SU-DHL-6 (cell line): ENCODE measurements at regions not wholly inside any gene's neighbourhood (a gene's known extent, or its start where the extent isn't known, plus 50 kb on each side); places are given as distances from the start of the nearest gene placed in this dataset.

ENCODE experiments used
- H2AFZ ChIP-seq: fragments of 200-600 bp; sonication (generic); 2 replicates; pipeline ENCODE4 v1.6.1; 2014; ENCODE audit warnings: low read depth, mild to moderate bottlenecking, moderate library complexity, mixed read lengths, antibody characterized with exemption, low read length; ENCODE audit not compliant: severe bottlenecking
- H3F3A ChIP-seq: fragments of 200-600 bp; shearing (Covaris generic); 2 replicates; pipeline ENCODE4 v1.6.0; 2016; ENCODE audit warnings: antibody characterized with exemption, mild to moderate bottlenecking; ENCODE audit not compliant: insufficient read depth
- H3K27ac ChIP-seq: fragments of 200-600 bp; sonication (generic); 2 replicates; pipeline ENCODE4 v1.5.1; 2016; ENCODE audit warnings: low read depth, mild to moderate bottlenecking, low read length, moderate library complexity, mixed read lengths
- H3K27me3 ChIP-seq: fragments of 200-600 bp; sonication (generic), shearing (Covaris generic); 2 replicates; pipeline ENCODE4 v1.6.0; 2014; ENCODE audit warnings: mild to moderate bottlenecking, low read length
- H3K36me3 ChIP-seq: fragments of 200-600 bp; sonication (generic); 2 replicates; pipeline ENCODE4 v1.6.1; 2014; ENCODE audit warnings: mild to moderate bottlenecking, low read length, mixed read lengths
- H3K4me2 ChIP-seq: fragments of 300-600, 200-600 bp; shearing (Covaris generic), sonication (generic); 2 replicates; pipeline ENCODE4 v1.6.0; 2014; ENCODE audit warnings: low read length, low read depth, mild to moderate bottlenecking; ENCODE audit not compliant: poor library complexity, severe bottlenecking
- H3K4me3 ChIP-seq: fragments of 200-600 bp; sonication (generic); 2 replicates; pipeline ENCODE4 v1.5.1; 2014; ENCODE audit warnings: antibody characterized with exemption, low read length, mild to moderate bottlenecking, mixed read lengths; ENCODE audit not compliant: insufficient read depth, poor library complexity, severe bottlenecking
- H3K79me2 ChIP-seq: fragments of 200-600 bp; sonication (generic); 2 replicates; pipeline ENCODE4 v1.6.1; 2014; ENCODE audit warnings: mild to moderate bottlenecking, low read length, moderate library complexity; ENCODE audit not compliant: insufficient read depth
- H3K9ac ChIP-seq: fragments of 200-600 bp; sonication (generic); 2 replicates; pipeline ENCODE4 v1.7.0; 2014; ENCODE audit warnings: mild to moderate bottlenecking, low read length
- H3K9me2 ChIP-seq: fragments of 200-600 bp; sonication (generic); replicated peaks from 2 replicates; pipeline ENCODE4 v1.6.1; 2014; ENCODE audit warnings: low read length; ENCODE audit not compliant: insufficient read depth
- H3K9me3 ChIP-seq: fragments of 200-600 bp; sonication (generic); 2 replicates; pipeline ENCODE4 v1.6.1; 2014; ENCODE audit warnings: low read length, mixed read lengths; ENCODE audit not compliant: insufficient read depth
- H4K20me1 ChIP-seq: fragments of 200-600 bp; sonication (generic); 2 replicates; pipeline ENCODE4 v1.6.1; 2014; ENCODE audit warnings: low read depth, mild to moderate bottlenecking, antibody characterized with exemption, low read length, moderate library complexity, mixed read lengths
- EZH2phosphoT487 ChIP-seq: fragments of 200-600 bp; sonication (generic), shearing (Covaris generic); conservative IDR thresholded peaks from 2 replicates; pipeline ENCODE4 v1.6.1; 2018; ENCODE audit warnings: mild to moderate bottlenecking, antibody characterized with exemption, low read length, moderate library complexity, mixed read lengths
- TF ChIP-seq, protein P1 (sequence below): fragments of 200-600 bp; sonication (generic); IDR thresholded peaks from one replicate; pipeline ENCODE4 v1.5.1; 2017; ENCODE audit warnings: antibody characterized with exemption, mild to moderate bottlenecking, low read length, moderate library complexity; ENCODE audit not compliant: insufficient read depth, poor library complexity, severe bottlenecking

DNA sequence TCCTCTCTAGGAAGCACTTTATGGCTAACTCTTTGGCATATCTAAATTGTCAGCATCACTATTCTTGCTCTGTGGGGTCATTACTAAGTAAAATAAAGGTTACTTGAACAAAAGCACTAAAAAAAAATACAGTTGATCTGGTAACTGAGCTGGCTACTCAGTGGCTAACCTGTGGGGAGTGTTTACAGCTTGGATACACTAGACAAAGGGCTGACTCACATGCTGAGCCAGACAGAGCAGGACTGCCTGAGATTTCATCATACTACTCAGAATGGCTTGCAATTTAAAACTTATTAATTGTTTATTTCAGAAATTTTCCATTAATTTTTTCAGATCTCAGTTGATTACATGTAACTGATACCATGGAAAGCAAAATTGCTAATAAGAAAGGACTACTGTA is 1690.4 kb upstream of the SLC39A10 start:
- H3K27ac ChIP-seq = no peak overlapping the region

DNA sequence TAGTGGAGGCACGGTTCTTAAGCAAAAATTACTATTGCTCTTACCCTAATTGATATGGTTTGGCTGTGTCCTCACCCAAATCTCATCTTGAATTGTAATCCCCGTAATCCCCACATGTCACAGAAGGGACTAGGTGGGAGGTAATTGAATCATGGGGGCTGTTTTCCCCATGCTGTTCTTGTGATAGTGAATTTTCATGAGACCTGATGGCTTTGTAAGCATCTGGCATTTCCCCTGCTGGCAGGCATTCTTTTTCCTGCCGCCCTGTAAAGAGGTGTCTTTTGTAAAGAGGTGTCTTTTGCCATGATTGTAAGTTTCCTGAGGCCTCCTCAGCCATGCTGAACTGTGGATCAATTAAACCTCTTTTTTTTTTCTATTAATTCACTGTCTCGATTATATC is 1691.8 kb upstream of the SLC39A10 start:
- Histone ChIP-seq H3K27me3 (no peaks in the 10 kb centered on the region), H3K27ac (no peak overlapping the region), H3K9me3 (no peaks in the 10 kb centered on the region), H2AFZ (no peak overlapping the region), H3K9me2 (no peaks in the 10 kb centered on the region), H4K20me1 (no peaks in the 10 kb centered on the region), H3K9ac (no peak overlapping the region), H3K4me3 (no peak overlapping the region), H3K79me2 (no peaks in the 10 kb centered on the region), H3F3A (no peaks in the 10 kb centered on the region), H3K4me2 (no peak overlapping the region), H3K36me3 (no peaks in the 10 kb centered on the region)
- no peak for TF ChIP-seq EZH2phosphoT487
- TF ChIP-seq, protein P1, sequence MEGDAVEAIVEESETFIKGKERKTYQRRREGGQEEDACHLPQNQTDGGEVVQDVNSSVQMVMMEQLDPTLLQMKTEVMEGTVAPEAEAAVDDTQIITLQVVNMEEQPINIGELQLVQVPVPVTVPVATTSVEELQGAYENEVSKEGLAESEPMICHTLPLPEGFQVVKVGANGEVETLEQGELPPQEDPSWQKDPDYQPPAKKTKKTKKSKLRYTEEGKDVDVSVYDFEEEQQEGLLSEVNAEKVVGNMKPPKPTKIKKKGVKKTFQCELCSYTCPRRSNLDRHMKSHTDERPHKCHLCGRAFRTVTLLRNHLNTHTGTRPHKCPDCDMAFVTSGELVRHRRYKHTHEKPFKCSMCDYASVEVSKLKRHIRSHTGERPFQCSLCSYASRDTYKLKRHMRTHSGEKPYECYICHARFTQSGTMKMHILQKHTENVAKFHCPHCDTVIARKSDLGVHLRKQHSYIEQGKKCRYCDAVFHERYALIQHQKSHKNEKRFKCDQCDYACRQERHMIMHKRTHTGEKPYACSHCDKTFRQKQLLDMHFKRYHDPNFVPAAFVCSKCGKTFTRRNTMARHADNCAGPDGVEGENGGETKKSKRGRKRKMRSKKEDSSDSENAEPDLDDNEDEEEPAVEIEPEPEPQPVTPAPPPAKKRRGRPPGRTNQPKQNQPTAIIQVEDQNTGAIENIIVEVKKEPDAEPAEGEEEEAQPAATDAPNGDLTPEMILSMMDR = no peak

More for the DNA sequence above, 1690.4 kb upstream of the SLC39A10 start:
- H3K4me3 ChIP-seq = no peak overlapping the region
- no peaks in the 10 kb centered on the region for H3K79me2 ChIP-seq
- H4K20me1 ChIP-seq = no peaks in the 10 kb centered on the region
- no peak for TF ChIP-seq EZH2phosphoT487
- TF ChIP-seq, protein P1 = no peak
- H3K9ac ChIP-seq = no peak overlapping the region
- H2AFZ ChIP-seq = no peak overlapping the region
- H3K9me3 ChIP-seq = no peaks in the 10 kb centered on the region
- no peaks in the 10 kb centered on the region for H3K36me3 ChIP-seq
- H3K9me2 ChIP-seq = no peaks in the 10 kb centered on the region
- no peaks in the 10 kb centered on the region for H3F3A ChIP-seq
- H3K27me3 ChIP-seq = no peaks in the 10 kb centered on the region
- no peak overlapping the region for H3K4me2 ChIP-seq

DNA sequence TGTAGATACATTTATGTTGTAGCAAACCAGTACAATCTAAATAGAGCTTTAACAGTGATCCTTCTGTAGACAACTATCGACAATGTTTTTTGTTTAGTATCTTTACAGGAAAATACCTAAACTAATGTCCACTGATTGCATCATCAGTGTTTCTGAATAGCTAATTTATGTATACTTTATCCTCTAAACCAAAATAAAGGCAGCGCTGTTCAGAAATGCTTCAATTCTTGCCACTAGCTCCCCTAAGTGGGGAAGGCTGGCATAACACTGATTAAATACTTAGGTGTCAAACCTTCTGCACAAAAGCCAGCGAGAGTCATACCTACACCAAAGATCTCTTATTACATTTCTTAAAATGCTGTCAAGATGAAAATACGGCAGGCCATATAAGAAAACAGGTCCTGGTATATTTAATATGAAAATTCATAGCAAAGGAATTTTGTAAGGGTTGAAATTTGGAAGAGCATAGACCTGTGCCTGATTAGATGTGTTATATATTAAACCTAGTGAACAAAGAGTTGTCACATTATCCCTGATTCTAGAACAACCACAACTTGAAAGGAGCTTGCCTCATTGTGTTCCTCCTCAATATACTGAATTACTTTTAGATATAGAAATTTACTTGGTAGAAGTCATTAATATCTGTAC is 1693.4 kb upstream of the SLC39A10 start:
- no peaks in the 10 kb centered on the region for H3K9me3 ChIP-seq
- H3F3A ChIP-seq = no peaks in the 10 kb centered on the region
- peak overlapping the region; percentile 11 for H3K4me2 ChIP-seq
- no peaks in the 10 kb centered on the region for H4K20me1 ChIP-seq
- H3K27ac ChIP-seq = no peak overlapping the region
- no peak overlapping the region for H3K9ac ChIP-seq
- TF ChIP-seq EZH2phosphoT487 = no peak
- TF ChIP-seq, protein P1 = peak; percentile 76
- H3K79me2 ChIP-seq = no peaks in the 10 kb centered on the region
- no peaks in the 10 kb centered on the region for H3K36me3 ChIP-seq
- H3K27me3 ChIP-seq = no peaks in the 10 kb centered on the region
- H2AFZ ChIP-seq = peak overlapping the region; percentile 73
- no peak overlapping the region for H3K4me3 ChIP-seq
- no peaks in the 10 kb centered on the region for H3K9me2 ChIP-seq
